GM21717 (cell line): ENCODE measurements at regions not wholly inside any gene's neighbourhood (a gene's known extent, or its start where the extent isn't known, plus 50 kb on each side); places are given as distances from the start of the nearest gene placed in this dataset.

Source experiments
- ATAC-seq: cut with Tn5 transposase; IDR thresholded peaks from one replicate; pipeline ENCODE4 v1.9.1; 2021; ENCODE audit warnings: mild to moderate bottlenecking, moderate library complexity; ENCODE audit not compliant: unreplicated experiment

DNA sequence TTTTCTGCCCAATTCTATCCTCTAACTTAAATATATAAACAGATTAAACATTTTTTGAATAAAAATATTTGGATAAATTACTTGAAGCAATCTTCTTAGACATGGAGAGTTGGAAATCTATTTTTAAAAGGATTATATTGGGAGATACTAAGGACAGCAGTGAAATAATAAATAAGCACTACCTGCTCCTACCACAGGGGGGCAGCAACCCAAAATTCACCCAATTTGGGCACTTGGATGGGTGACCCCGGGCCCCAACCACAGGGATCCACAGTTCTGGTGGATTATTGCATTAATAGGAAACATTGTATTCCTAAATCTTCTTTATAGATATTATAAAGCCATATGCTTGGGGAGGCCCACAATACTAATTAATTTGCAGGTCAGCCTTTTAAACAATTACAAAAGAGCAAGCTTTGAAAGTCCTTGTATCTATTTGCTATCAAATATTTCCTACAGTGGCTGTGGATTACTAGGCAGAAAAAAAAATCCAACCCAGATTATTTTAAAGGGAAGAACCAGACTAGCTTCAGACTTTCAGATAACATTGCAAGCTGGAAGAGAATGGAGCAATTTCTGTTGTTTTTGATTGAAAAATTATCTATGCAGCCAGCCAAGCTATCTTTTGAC lies 66.4 kb upstream of the PDE10A start:
- ATAC-seq: peak; percentile 70

DNA sequence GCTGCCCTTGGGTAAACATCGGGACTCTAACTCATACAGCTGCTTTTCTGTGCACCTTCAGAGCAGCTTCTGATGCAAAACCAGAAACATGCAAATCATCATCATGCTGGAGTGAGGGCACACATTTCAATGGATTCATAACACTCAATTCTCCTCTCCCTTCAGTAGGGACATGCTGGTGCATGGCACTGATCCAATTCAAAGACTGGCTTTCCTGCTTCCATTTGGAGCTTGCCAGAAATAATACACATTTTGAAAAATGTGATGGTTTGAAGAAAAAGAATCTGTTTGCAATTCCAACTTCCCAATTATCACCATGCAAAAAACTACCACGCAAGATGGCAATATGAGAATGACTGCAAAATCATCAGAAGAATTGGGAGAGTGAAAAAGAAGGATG lies 65.2 kb upstream of the PDE10A start:
- no peak for ATAC-seq

DNA sequence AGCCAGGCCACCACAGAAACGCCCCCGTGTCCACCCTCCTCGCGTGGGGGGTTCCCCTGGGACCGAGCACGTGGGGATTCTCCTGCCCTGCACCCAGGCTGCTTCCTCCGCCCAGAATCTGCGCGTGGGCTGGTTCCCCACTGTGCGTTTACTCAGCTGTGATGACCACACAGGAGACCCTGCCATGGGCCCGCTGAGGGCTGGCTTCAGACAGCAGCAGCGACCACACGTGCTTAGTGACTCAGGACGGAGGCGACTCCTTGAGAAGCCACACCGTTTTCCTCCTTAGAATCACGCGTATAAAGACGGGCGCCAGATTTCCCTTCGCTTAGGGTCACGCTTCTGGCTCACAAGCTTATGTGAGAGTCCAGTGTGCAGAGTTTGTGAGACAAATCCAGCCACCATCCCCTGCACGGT lies 63.9 kb upstream of the PDE10A start:
- ATAC-seq: no peak

DNA sequence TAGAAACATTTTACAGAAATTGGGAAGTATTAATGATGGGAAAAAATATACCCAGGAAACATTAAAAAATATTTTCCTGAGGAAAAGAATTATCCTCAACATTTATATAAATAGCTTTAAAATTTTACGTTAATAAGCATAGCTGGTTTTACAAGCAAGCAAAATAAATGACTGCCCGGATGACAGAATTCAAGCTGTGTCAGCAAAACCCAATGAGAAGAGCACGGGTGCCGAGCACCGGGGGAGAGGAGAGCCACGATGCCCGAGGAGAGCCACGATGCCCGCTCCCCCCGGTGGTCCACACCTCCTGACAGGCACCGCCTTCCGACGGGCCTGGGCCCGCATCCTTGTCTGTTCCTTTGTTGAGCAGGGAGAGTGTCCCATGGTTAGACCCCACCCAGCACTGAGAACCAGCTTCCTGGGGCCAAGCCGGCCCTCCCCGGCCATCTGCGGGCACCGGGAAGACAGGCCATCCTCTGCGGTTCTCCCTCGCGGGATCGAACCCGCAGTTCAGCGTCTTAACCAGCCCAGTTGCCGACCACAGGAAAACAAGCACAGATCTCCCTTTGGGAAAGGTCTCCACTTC lies 63.3 kb upstream of the PDE10A start:
- ATAC-seq: no peak

DNA sequence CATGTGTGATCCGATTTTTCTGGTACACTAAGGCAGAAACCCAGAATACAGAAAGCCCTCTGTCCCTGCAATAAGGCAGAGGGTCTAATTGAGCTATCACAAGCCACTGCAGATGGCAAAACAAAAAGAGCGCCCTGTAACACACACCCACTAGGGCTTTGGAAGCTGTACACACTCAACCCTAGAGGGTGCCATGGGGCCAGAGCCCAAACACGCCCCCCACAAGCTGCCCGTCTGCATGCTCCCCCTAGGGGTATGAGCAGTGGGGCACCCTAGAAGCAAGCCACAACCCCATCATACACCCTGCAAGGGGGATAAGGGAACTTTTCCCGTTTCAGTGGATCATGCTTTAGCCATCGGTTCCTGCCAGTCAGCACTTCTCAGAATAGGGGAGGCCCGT lies 62.2 kb upstream of the PDE10A start:
- ATAC-seq: no peak

DNA sequence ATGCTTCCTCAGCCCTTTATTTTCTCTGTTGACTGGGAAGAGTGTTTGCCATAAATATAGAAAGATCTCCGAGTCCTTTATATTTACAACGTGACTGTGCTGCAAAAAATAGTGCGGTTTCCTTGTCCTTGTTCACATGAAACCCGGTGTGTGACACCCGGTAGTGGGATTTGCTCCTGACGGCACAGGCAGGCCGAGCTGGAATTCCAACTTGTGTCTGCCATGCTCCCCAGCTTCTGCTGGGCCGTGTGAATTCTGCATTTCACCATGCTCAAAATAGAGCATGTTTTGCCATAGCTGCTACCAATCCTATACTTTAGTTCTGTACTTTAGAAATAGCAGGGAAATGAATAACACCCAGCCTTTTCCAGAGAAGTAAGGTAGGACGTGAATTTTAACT lies 60.3 kb upstream of the PDE10A start:
- no peak for ATAC-seq

DNA sequence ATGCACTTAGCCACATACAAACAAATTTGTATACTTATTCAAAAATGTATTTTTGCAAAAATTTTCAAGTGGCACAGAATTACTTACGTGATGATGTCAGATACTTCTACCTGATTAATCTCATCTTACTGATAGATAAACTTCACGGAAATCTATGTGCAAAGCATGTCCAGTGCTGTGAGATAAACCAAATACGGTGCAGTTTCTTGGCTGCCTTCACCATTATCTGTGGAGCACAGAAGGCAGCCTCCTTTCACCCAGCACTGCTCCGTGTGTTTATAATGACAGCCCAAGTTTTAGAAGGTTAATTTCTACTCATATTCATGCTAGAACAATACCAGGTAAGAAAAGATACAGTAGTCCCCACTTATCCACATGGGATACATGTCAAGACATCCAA lies 59.0 kb upstream of the PDE10A start:
- ATAC-seq: no peak

DNA sequence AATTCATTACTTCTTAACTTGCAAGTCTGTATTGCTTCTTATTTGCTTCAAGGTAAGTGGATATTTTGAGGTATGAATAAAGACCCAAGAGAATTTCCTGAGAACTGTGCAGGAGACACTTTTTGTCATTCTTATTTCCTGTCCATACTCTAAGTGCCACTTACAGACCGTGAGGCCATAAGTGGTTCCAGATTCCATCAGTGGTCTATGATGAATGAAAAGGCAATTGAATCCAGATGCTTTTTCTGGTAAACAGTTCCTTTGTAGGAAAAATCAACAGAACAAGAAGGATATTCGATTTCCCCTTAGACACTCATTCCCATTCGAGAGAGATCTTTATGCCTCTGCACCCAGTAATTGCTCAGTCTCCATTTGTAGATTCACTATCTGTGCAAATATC lies 58.3 kb upstream of the PDE10A start:
- ATAC-seq: no peak

DNA sequence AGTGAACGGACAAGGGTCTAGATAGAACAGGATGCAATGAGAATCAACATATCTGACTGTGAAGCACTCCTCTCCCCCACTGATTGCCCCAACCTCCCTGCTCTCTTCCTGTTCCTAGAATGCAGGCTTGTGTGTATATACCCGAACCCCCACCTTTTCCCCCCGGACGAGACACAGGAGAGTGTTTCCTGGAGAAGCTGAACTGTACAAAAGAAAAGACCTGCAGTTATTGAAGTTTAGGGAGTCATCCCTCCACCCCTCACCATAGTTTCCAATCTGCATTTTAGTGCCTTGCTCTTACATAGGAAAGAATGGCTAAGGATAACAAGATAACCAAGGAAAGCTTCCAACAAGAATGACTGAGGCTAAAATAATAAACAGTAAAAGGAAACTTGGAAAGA lies 55.5 kb upstream of the PDE10A start:
- no peak for ATAC-seq

DNA sequence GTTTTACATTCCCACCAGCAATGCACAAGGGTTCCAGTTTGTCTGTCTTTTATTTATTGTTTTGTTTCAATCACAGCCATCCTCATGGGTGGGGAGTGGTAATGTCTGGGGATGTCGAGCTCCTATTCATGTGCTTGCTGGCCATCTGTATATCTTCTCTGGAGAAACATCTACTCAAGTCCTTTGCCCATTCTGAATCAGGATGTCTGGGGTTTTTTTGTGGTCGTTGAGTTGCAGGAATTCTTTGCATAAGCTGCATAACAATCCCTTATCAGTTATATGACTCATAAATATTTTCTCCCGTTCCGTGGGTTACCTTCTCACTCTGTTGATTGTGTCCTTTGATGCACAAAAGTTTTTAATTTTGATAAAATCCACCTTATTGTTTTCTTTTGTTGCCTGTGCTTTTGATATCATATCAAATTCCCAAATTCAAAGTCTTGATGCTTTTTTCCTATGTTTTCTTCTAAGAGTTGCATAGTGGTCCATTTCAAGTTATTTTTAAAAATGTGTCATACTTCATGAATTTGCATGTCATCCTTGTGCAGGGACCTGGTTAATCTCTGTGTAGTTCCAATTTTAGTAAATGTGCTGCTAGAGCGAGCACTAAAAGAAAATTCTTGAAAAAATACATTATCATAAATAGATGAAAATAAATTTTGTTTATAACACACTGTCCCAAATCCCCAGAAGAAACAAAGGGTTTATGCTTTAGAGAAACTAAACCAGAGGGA lies 54.9 kb upstream of the PDE10A start:
- no peak for ATAC-seq

DNA sequence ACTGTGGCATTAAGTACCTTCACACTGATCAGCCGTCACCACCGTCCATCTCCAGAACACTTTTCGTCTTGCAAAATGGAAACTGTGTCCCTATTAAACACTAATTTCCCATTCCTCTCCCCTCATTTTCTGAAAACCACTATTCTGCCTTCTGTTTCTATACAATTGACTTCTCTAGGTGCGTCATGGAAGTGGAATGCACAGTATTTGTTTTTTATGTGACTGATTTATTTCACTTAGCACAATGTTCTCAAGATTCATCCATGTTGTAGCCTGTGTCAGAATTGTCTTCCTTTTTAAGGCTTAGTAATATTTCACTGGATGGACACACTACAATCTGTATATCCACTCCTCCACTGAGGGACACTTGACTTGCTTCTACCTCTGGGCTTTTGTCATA lies 53.8 kb upstream of the PDE10A start:
- no peak for ATAC-seq

DNA sequence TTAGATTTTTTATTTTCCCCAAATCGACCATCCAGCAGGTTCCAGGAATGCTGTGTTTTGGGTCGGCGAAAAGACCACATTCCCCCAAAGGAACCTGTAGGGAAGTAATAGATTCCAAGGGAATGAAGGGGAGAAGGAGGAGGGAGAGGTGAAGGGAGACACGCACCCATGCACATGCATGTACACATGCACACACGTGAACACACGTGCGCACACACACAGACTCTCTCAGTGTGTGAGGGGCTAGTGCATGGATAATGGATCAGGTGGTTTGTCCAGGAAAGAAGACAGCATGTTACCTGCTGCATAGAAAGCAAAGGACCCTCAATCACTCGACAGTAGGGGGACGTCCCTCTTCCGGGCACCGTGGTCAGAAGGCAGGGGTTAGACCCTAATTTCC lies 52.4 kb upstream of the PDE10A start:
- no peak for ATAC-seq

DNA sequence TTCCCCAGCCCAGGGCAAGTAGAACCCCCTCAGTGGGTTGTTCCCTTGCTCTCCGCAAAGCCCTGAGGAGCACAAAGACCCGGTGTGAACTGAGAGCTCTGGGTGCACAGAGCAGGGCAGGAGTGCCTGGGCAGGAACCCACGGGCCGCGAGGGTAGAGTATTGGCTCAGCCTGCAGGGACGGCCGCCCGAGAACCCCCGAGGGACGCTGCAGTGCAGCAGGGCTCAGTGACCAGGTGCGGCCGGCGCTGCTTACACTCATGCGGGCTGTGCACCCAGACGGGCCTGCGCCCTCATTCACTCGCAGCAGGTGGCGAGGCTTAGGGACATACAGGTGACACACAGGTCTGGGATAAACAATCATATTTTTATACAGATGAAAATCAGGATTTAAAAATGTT lies 51.9 kb upstream of the PDE10A start:
- no peak for ATAC-seq

DNA sequence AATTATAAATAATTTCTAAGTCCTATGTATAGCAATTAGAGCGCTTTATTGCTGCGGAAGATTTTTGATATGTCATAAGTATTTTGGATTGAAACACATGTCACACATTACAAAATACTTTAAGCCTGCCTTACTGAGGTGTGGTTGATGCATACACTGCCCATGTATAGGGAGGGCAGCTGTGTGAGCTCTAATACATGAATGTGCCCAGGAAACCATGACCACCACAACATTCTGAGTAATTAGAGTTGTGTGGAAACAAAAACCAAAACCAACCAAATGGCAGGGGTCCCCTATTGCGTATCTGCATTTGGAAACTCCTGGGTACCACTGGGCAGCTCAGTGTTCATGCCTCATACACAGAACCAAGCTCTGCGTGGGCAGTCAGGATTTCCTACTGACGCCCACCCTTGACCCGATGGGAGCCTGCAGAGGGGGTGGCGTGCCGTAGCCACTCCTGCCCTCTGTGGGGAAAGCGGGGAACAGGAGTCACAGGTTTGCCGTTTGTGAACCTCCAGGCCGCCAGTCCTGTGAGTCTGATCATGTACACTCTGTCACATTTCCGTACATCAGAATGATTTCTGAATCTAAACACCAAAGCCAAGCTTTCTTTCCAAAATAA lies 50.9 kb upstream of the PDE10A start:
- no peak for ATAC-seq
